Heart left ventricle (tissue), 16 donors: ENCODE measurements at regions not wholly inside any gene's neighbourhood (a gene's known extent, or its start where the extent isn't known, plus 50 kb on each side); places are given as distances from the start of the nearest gene placed in this dataset.
"Not testable (repeated sequence)": the region's sequence is repeated elsewhere in the genome, so short reads cannot be mapped to it uniquely, and the experiment has no call there.

Experiments
- ATAC-seq, 4 donors: fragments of 200-7000 bp; cut with Tn5 transposase; one replicate each; pipeline ENCODE4 v1.9.1; 2020 to 2022; ENCODE audit warnings: moderate library complexity in 4 of 4, mild to moderate bottlenecking in 3 of 4, moderate number of reproducible peaks in 1 of 4
- DNase-seq, 5 donors: peaks; one replicate each; pipeline ENCODE4 v3.0.0-alpha.2; 2020
- H3K27ac ChIP-seq, 12 donors: fragments of 200-600 bp; sonication (generic) in 4 of 12; one replicate each; pipeline versions ENCODE4 v1.5.0 to v1.8.0; 2016 to 2022; ENCODE audit warnings: mild to moderate bottlenecking in 2 of 12
- H3K27me3 ChIP-seq, 9 donors: fragments of 200-600 bp; sonication (generic) in 2 of 9; one replicate each; pipeline versions ENCODE4 v1.5.1 to v1.8.0; 2016 to 2022; ENCODE audit warnings: mild to moderate bottlenecking in 3 of 9
- H3K36me3 ChIP-seq, 9 donors: fragments of 200-600 bp; sonication (generic) in 2 of 9; one replicate each; pipeline versions ENCODE4 v1.5.0 to v1.8.0; 2018 to 2022; ENCODE audit warnings: mild to moderate bottlenecking in 2 of 9
- H3K4me1 ChIP-seq, 12 donors: fragments of 200-600 bp; sonication (generic) in 4 of 12; one replicate each; pipeline versions ENCODE4 v1.5.0 to v1.8.0; 2016 to 2022; ENCODE audit warnings: mild to moderate bottlenecking in 3 of 12
- H3K4me3 ChIP-seq, 12 donors: fragments of 200-600 bp; sonication (generic) in 4 of 12; one replicate each; pipeline versions ENCODE4 v1.5.0 to v1.8.0; 2017 to 2022; ENCODE audit warnings: mild to moderate bottlenecking in 9 of 12, moderate library complexity in 4 of 12
- H3K9me3 ChIP-seq, 12 donors: fragments of 200-600 bp; sonication (generic) in 4 of 12; one replicate each; pipeline versions ENCODE4 v1.5.0 to v1.8.0; 2016 to 2022; ENCODE audit warnings: mild to moderate bottlenecking in 1 of 12
- CTCF ChIP-seq, 12 donors: fragments of 200-600 bp; sonication (generic) in 4 of 12; IDR thresholded peaks; one replicate each; pipeline versions ENCODE4 v1.5.0 to v1.8.0; 2018 to 2022; ENCODE audit warnings: antibody characterized with exemption in 12 of 12, mild to moderate bottlenecking in 5 of 12
- POLR2A ChIP-seq, 2 donors: fragments of 450-650 bp; IDR thresholded peaks; one replicate each; pipeline ENCODE4 v1.6.1; 2017; ENCODE audit warnings: antibody characterized with exemption in 2 of 2, mild to moderate bottlenecking in 2 of 2, moderate library complexity in 2 of 2
- WGBS, 4 donors: extraction: QIAGEN DNeasy Blood & Tissue Kit in 2 of 4; methylation state at CpG; one replicate each; pipeline versions ENCODE4 v1.1.5 to v1.1.7; 2013 to 2018; 5-methylcytosine and 5-hydroxymethylcytosine counted together
- intact Hi-C, 10 donors: fragments of 100-400 bp; cut with DNase I; formaldehyde crosslinking; loops; one replicate each; pipeline versions ENCODE4 v1.11.1 to v1.14.2; 2022
- donor health status: ischemic (EF 13 %, LVEDD 7.1; RV severe dilation, severe dysfunction).
- donor health status: healthy with polysubstance abuse.
- donor health status: DM: no; HTN: yes; CAD: no.
- donor health status: DM: no; HTN: no; CAD: no.
- donor health status: ischemic (EF 25% LVEDD 6.9; RV normal size, moderate dysfunction).
- donor health status: ischemic (EF 25% LVEDD 5.7; RV mildly dilated, moderate dysfunction).
- donor health status: healthy.
- donor health status: DM: yes; HTN: yes; CAD: no.
- donor health status: ischemic (EF 35%, LVEDD 5.7; RV mildly dilated, moderate dysfunction).
- donor health status: nonischemic (EF 11% LVEDD 7.7; RV severe dilation, severe dysfunction).
- donor health status: DM: yes; HTN: yes; CAD: no.
- donor health status: PGD.
- donor health status: ischemic (EF 29% LVEDD 5.4; RV normal size, mild dysfunction).
- donor health status: nonischemic (EF 23%, LVEDD 6.1; RV moderate dilation, normal function).

- ATAC-seq (no peak), DNase-seq (no peak)
- Histone ChIP-seq H3K27me3 (no peaks in the 10 kb centered on the region), H3K4me3 (no peak overlapping the region), H3K9me3 (no peaks in the 10 kb centered on the region), H3K36me3 (no peaks in the 10 kb centered on the region), H3K4me1 (peaks cover 0 to 16% (median 0%) of the 10 kb centered on the region in 12 donors), H3K27ac (no peak overlapping the region)
- WGBS, 4 donors, result 45 to 59% (median 48%) methylated on average over 2 of the region's 2 CpGs
- intact Hi-C loops, result loop anchor here in 1 of 10 donors (10.0 kb wide), 1 partner anchor 194 kb away; no protein-coding TSS in a partner anchor
- TF ChIP-seq CTCF (IDR thresholded peaks at IDR 0.05) (no peak), POLR2A (IDR thresholded peaks at IDR 0.05) (no peak)
Measured at GRCh38 chr1:70820995-70821394, 226.6 kb downstream of the PTGER3 start.

DNA sequence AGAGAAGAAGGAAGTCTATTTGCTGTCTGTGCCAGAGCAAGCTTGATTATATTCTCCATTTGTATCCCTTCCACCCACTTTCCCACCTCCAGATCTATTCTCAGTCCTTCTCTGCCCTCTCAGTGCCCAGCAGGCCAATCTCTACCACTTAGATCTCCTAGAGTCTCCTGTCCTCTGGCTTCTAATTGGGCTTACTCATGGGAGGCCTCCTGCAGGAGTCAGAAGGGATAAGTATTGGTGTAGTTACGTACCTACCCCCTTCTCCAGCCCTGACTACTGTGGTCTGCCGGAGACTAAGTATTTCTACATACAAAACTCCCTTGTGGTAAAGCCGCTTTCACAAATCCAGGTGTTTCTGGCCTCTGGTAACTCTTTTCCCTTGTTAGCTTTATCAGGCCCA is 221.2 kb downstream of the PTGER3 start:
- intact Hi-C loops, result loop anchor here in 1 of 10 donors (10.0 kb wide), 1 partner anchor 188 kb away; no protein-coding TSS in a partner anchor
- TF ChIP-seq CTCF (IDR thresholded peaks at IDR 0.05), result no peak
- no peak for TF ChIP-seq POLR2A (IDR thresholded peaks at IDR 0.05)
- 90 to 93% (median 92%) methylated on average over 3 of the region's 3 CpGs for WGBS, 4 donors

GRCh38 chr1:70827030-70827429 is 220.6 kb downstream of the PTGER3 start:
- Histone ChIP-seq H3K36me3 (no peaks in the 10 kb centered on the region), H3K27ac (no peak overlapping the region), H3K4me3 (no peak overlapping the region), H3K4me1 (peaks cover 0 to 8% (median 0%) of the 10 kb centered on the region in 12 donors), H3K27me3 (no peaks in the 10 kb centered on the region), H3K9me3 (peaks cover 0 to 8% (median 0%) of the 10 kb centered on the region in 12 donors)
- DNase-seq (no peak), ATAC-seq (no peak)
- no peak for TF ChIP-seq CTCF (IDR thresholded peaks at IDR 0.05)
- no peak for TF ChIP-seq POLR2A (IDR thresholded peaks at IDR 0.05)
- intact Hi-C loops, result loop anchor here in 1 of 10 donors (10.0 kb wide), 1 partner anchor 188 kb away; no protein-coding TSS in a partner anchor
- WGBS, 4 donors, result 89 to 95% (median 91%) methylated on average over 3 of the region's 3 CpGs

More for the DNA sequence above, 221.2 kb downstream of the PTGER3 start:
- no peak overlapping the region for H3K27ac ChIP-seq
- H3K9me3 ChIP-seq, result peaks cover 0 to 2% (median 0%) of the 10 kb centered on the region in 12 donors
- H3K36me3 ChIP-seq, result no peaks in the 10 kb centered on the region
- no peak for ATAC-seq
- no peak overlapping the region for H3K4me3 ChIP-seq
- no peak for DNase-seq
- H3K4me1 ChIP-seq, result peaks cover 0 to 8% (median 0%) of the 10 kb centered on the region in 12 donors
- H3K27me3 ChIP-seq, result no peaks in the 10 kb centered on the region

DNA sequence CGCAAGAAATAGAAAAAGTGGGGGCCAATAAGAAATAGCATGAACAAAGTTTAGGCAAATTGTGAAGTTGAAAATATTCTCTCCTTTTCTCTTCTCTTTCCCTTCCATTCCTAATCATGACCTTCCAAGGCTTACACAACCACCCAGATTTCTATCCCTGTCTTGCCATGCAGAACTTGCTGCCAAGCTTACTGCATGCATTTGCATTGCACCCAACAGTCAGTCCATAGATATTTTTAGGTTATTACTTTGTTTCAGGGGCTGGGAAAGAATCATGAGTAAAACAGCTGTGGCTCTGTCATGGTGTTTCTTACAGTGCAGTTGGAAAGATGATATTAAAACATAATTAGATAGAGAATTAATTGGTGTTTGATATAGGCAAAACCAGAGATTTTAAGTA is 219.4 kb downstream of the PTGER3 start:
- peak in 1 of 4 donors; percentile 52 for ATAC-seq

DNA sequence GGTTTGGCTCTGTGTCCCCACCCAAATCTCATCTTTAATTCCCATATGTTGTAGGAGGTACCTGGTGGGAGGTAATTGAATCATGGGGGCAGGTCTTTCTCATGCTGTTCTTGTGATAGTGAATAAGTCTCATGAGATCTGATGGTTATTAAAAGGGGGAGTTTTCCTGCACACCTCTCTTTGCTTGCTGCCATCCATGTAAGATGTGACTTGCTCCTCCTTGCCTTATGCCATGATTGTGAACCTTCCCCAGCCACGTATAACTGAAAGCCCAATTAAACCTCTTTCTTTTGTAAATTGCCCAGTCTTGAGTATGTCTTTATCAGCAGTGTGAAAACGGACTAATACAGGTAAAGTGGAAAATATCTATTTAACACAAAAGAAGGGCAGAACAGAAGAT is 213.3 kb downstream of the PTGER3 start:
- H3K9me3 ChIP-seq, result peaks cover 0 to 13% (median 0%) of the 10 kb centered on the region in 12 donors
- H3K36me3 ChIP-seq, intact Hi-C loops, ATAC-seq, H3K27ac ChIP-seq, H3K4me1 ChIP-seq, H3K4me3 ChIP-seq, DNase-seq, H3K27me3 ChIP-seq: not testable (repeated sequence)
- WGBS, 4 donors, result 79 to 86% (median 80%) methylated on average over 2 of the region's 2 CpGs

More for the DNA sequence above, 219.4 kb downstream of the PTGER3 start:
- no peaks in the 10 kb centered on the region for H3K27me3 ChIP-seq
- no peak overlapping the region for H3K27ac ChIP-seq
- WGBS, 4 donors, result 84 to 94% (median 89%) methylated on average over 1 of the region's 1 CpG
- TF ChIP-seq CTCF (IDR thresholded peaks at IDR 0.05) (no peak), POLR2A (IDR thresholded peaks at IDR 0.05) (no peak)
- H3K4me3 ChIP-seq, result no peak overlapping the region
- intact Hi-C loops, result loop anchor here in 1 of 10 donors (10.0 kb wide), 1 partner anchor 187 kb away; no protein-coding TSS in a partner anchor
- H3K36me3 ChIP-seq, result no peaks in the 10 kb centered on the region
- peaks cover 0 to 8% (median 0%) of the 10 kb centered on the region in 12 donors for H3K4me1 ChIP-seq
- no peak for DNase-seq
- H3K9me3 ChIP-seq, result peaks cover 0 to 13% (median 0%) of the 10 kb centered on the region in 12 donors
